GM21423 (cell line): ENCODE measurements at regions not wholly inside any gene's neighbourhood (a gene's known extent, or its start where the extent isn't known, plus 50 kb on each side); places are given as distances from the start of the nearest gene placed in this dataset.

ENCODE experiments used
- ATAC-seq: cut with Tn5 transposase; IDR thresholded peaks from one replicate; pipeline ENCODE4 v1.9.1; 2021; ENCODE audit warnings: mild to moderate bottlenecking, moderate library complexity; ENCODE audit not compliant: unreplicated experiment

DNA sequence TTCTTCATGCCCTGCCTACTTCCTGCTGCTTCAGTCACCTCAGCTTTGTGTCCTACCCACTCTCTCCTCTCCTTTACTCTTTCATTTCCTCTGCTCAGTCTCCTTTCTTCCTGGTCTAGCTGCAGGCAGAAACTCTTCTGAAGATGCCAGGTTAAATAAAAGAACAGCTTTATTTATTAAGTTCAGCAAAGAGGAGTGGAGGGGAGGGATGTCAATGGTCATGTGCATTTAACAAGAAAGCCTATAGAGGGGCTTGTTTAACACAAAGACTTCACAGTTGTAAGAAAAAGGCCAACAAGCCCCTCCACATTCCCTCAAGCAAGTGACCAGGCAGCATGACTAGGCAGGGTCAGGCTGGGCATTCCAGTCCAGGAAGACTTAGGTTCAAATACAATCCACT lies 609.2 kb downstream of the INSC start:
- ATAC-seq, result no peak

DNA sequence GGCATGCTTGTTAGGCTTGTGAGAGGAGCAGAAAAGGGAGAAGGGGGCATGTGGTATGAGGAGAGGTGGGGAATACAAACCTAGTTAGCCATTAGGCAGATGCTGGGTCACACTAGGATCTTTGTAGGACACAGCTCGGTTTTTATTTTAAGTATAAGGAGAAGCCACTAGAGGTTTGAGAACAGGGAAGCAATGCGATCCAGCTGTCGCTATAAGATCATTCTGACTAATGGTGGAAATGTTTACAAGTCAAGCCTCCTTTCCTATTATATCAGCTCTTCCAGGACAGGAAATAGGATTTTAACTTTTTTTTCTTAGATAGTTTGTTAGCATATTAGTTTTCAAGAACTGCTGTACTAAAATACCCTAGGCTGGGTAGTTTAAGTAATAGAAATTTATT lies 609.9 kb downstream of the INSC start:
- ATAC-seq, result no peak

DNA sequence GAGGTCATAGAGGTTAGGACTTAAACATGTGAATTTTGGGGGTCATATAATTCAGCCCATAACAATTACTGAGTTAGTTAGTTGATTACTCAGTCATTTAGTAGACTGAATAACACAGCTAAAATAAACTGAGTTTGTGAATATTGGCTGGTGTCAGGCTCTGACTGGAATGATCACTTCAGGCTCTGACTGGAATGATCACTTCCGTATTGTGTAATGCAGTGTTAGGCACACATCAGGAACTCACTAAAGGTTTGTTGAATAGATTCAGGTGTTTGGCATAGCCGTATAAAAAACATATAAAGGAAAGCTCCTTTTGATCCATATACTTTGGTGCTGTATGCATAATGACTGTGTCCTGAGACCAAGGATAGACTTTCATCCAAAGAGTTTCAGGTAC lies 610.5 kb downstream of the INSC start:
- no peak for ATAC-seq

DNA sequence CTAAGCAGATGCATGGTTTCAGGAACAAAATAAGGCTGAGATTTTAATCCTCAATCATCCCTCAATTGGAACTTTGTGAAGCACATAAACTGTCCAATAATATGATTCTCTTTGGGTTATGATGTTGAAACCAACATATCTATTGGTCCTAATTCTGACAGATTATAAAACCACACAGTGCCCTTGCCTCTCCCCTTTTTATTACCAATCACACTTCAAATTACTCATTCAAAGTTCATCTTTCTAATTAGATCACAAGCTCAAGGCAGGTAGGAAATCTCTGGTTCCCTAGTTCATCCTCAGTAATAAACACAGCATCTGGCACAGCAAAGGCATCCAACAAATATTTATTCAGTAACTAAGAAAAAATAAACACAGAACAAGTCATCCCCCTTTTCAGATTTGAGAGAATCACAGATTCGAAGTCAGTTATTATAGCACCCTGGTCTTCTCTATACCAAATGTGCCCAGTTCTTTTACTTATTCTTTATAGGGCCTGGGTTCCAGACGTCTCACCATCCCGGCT lies 611.6 kb downstream of the INSC start:
- no peak for ATAC-seq

DNA sequence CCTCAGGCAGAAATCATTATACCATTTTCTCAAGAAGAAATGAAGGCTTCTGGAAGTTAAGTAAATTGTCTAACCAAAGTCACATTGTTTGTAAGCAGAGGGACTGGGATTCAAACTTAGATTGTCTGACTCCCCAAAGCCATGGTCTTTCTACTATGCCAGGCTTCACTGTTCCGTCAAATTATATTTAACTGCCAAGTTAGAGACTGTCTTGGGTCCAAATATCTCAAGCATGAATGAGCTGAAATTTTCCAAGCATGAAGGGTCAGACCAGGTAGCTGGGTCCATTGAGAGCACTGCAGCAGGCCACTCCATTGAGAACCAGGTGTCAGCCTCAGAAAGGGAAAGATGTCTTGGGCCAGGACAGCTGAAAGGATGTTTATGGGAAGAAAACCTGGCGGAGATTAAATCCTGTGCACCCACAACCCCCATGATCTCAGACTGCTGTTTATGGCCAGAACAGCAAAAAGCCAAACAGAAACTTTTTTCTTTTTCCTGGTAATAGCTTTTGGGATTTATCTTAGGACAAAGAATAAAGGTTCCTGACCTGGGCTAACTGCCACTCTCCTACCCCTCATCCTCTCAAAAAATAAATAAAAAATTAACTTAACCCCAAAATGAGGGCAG lies 612.3 kb downstream of the INSC start:
- no peak for ATAC-seq

DNA sequence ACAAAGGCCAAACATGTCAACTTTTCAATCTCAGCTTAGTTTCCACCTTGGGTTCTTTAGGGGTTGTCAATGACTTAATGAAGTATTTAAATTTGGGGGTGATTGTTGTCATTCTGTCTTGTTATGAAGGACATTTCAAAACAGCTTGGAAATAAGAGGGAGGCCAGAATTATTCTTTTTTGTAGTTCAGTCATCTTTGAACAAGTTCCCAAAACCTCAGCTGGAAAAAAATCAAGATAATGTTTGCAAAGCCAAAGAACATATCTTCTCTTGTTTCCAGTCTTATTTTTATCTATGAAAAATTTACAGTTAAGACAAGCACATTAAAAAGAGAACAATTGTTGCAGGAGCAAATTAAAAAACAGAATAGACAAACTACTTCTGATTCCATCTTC lies 612.8 kb downstream of the INSC start:
- no peak for ATAC-seq

DNA sequence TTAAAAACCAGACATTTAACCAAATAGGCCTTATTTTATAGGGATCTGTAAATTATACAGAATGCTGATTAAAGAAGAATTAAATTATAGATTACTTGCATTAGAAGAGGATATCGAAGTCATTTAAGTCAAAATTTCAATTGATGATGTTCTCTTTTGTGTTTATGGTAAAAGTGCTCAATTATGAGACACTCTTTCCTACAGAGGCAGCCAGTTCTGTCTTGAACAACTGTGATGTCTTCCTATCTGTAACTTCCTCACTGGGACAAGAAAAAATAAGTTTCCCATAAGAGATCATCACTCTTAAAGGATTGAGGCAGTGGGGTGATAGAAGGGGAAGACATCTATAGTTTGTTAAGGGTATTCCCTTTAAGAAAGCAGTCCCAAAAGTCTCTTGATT lies 613.5 kb downstream of the INSC start:
- no peak for ATAC-seq

DNA sequence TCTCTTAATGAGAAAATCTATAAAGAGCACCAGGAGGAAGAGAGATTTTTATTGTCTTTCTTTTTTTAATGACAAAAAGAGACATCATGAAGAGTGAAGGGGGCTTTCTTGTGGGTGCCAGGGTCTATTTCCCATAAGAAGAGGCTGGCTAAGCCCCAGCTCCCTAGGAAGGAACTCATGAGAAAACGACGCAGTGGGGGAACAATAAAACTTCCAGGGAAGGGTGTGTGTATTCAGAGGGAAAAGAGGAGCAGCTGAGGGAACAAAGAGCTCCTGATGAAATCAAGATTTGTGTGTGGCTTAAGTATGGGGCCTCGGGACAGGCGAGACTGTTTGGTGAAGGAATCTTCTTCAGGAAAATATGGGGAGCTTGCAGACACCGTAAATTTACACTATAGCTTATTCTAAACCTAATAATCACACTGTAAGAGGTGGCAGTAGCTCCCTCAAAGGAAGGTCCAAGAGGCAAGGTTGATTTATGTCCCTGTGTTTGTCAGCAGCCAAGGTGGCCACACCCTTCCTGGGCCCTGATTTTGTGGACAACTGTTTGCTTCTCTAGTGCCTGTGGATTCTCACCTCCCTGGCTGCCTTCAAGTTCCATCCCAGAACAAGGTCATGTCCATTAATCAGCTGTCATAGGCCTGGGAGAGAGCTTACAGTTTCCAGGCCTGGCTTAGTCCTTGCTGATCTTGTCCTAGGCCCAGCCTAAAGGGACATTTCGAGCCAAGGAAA lies 615.7 kb downstream of the INSC start:
- ATAC-seq, result no peak

DNA sequence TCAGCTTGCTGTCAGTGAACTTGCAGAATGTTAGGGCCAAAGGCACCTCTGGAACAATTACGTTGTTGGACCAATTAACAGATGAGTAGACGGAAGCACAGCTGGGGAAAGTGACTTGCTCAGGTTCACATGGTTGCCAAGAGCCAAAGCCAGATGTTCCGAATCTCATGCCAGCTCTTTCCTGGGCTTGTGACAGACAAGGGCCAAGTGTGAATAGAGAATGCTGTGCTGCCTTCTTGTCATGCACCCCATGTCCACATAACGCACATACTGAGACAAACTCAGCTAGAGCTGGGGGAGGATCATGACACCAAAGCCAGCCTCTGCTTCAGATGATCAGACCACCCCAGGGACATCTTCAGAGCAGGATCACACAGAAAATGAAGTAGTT lies 616.3 kb downstream of the INSC start:
- no peak for ATAC-seq

DNA sequence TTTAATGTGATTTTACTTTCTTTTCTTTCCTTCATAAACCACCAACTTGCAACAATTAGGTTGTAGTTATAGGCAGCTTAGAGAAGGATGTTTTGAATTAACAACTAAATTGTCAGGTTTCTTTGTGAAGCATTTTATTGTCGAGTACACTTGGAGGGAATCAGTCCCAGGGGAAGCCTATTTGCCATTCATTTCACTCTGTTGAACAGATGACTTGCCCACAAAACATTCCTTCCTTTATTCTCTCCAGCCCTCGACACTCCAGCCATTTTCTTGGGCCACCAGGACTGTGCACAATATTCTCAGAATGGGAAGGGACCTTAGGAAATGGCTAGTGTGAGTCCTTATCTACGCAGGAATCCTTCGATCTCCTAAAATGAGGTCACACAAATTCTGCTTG lies 620.6 kb downstream of the SOX6 start:
- ATAC-seq, result no peak

DNA sequence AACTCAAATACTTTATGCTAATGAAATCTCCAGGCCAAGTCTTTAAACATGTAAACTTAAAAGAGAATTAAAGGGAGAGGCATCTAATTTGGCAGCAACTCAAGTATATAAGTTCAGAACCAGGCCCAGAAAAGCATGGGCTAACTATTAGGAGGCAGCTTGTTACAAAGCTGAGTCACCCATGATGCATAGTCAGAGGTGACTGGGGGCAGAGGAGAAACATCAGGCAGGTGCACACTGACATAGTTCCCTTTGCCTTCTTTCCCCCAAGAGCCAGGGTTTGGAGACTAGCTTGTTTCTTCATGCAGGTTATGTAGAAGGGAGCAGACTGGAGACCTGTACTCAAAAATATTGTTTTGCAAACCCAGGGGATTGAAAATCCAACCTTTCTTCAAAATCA lies 619.0 kb downstream of the SOX6 start:
- ATAC-seq, result no peak

DNA sequence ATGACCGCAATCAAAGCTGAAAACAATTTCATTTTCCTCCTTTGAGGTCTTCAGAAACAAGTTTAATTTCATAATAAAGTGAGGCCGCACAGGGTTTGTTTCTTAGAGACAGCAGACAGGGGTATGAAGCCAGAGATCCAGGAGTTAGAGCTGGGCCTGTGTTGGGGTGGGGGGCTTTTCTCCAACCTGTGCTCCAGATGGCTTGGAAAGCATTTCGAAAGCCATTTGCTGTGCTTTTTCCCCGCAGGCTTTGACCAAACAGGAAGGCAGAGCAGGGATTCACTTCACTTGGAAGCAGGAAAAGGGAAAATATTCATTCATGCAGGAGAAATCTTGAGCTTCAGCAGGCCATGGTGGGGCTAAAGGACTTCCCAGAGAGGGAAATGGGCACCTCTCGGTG lies 617.4 kb downstream of the SOX6 start:
- ATAC-seq, result no peak

DNA sequence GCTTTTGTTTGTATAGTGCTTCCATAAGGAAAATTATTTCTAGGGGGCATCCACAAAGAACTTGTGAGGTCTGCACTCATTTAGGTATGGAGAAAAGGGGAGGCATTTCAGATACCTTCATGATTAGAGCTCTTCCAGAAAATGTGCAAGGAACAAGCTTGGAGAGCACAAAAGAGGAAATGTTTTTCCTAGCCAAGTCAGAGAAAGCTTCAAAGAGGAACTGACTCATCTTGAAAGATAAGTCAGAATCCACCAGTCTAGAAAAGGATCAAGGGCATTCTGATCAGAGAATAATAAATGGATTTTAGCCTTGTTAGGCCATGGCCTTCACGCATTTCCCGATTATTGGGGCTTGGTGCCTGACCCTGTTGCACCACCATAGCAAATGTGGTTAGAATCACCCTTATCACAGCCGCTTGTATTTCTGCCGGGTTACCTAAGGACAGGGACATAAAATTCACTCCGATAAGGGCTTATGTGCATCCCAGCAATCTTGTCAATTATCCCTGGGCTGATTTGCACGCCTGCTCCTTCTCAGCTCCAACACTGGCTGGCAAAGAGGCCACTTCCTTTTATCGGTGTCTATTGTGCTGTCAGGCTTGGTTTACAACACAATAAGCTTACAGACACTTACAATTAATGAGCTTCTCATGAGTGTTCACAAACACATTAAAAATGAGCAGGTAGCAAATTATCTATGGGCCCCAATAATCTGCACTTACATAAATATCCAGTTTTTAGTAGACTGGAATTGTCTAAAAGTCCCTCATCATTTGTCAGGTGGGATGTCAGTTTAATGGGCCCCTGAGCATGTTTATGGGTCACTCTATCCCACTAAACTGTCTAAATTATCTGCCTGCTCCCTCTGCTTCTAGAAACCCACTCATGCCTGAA lies 613.5 kb downstream of the SOX6 start:
- ATAC-seq, result no peak

DNA sequence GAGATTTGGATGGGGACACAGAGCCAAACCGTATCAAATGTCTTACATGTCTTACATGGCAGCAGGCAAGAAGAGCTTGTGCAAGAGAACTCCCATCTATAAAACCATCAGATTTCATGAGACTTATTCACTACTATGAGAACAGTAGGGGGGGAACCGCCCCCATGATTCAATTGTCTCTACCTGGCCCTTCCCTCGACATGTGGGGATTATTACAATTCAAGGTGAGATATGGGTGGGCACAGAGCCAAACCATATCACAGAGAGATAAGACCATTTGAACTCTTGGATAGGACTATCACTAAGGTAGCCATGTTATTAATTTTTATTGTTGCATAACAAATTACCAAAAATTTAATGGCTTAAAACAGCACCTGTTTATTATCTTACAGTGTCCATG lies 611.7 kb downstream of the SOX6 start:
- no peak for ATAC-seq

DNA sequence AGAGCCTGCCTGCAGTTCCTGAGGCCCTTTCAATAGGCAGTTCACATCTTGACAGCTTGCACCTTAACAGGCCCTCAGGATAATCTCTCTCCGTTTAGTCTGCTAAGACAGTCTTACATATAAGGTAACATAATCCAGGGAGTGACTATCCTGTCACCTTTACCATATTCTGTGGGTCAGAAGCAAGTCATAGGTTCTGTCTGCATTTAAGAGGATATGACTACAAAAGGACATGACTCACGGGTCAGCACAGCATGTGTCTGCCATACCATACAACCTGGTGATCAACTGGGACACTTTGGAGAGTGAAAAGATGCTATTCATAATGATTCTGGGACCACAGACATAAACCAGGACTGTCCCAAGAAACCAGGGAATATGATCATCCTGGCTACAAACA lies 611.1 kb downstream of the SOX6 start:
- ATAC-seq, result no peak

DNA sequence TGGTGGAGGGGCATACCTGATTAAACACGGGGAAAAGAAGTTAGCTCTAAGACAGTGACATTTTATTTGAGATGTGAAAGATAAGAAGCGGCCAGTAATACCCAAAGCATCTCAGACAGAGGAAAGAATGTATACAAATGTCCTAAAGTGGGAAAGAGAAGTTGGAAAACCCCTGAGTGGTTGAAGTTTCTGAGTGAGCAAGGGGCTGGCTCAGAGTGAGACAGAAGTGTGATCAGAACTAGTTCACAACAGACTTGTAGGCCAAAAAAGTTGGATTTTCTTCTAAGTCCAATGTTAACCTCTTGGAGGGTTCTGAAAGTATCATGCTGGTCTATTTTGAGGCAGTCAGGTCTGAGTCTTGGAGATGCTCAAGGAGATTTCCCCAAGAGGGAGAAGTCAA lies 608.7 kb downstream of the SOX6 start:
- no peak for ATAC-seq

DNA sequence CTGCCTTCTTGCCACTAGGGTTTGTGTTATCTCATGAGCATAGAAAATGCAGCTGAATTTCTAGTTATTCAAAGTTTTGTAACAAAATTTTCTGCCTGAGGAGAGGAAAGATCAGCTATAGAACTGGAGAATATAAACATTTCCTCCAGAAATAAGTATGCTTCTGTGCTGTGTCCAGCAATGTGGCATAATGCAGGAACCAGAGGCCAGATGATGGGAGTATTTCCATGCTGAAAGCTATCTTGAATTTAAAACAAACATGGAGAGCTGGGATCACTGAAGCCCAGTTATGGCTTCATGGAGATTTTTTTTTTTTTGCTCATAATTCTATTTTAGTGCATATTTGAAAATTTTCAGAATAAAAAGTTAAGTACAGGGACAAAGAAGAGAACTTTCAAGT lies 608.2 kb downstream of the SOX6 start:
- ATAC-seq, result no peak

DNA sequence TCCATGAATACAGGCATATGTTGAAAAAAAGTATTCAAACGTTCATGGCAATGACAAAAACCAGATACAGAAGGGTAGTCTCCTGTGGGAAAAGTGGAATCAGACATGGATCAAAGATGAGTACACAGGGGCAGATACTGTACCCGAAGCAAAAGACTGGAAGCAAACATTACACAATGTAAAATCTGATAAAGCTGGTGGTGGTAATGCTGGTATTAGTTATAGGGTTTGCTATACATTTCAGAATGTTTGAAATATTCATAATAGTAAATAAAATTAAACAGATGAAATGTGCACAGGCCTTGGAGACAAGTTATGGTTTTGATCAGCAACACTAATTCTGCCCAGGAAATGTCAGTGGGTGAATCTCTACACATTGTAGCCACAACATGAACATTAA lies 607.6 kb downstream of the SOX6 start:
- ATAC-seq, result no peak

DNA sequence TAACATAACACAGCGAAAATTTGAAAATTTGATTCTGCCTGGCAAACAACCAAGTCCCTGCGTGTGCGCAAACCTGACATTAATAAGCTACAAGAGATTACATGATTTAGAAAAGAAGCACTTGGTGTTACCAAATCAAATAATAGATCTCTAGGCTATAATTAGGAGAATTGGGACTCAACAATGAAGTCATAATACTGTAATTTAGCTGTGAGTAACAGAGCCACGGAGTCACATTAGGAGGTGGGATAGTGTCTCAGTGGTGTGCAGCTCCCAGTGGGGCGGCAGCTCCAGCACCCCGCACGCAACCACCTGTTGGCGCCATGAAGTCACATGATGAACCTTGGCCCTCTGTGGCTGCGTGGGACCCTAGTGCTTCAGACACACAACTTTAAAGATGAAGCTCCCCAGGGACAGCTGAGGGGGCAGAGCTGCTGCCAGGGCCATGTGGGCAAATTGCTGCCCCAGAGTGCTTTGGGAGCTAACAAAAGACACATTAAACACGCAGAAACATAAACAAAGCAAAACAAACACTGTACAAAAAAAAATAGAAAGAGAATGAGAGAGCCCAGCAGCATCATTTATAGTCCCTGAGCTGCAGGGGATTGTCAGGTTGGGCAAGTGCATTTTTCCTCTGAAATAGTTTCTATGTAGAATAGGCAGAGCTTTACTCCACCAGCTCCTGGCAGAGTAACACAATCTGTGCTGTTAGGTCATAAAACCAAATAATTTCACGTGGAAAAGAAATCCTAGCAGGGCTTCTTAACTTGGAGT lies 605.6 kb downstream of the SOX6 start:
- no peak for ATAC-seq

DNA sequence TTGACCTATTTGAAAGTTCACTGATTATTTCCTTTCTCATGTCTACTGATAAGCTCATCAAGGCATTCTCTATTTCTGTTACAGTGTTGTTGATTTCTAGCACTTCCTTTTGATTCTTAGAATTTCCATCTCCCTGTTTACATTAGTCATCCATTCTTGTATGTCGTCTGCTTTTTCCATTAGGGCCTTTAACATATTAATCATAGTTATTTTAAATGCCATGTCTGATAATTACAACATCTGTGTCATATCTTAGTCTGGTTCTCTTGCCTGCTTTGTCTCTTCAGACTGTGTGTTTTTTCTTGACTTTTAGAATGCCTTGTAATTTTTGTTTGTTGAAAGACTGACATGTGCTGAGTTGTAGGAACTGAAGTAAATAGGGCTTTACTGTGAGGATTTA lies 602.1 kb downstream of the SOX6 start:
- ATAC-seq, result no peak
